ENCODE measurements at regions not wholly inside any gene's neighbourhood (a gene's known extent, or its start where the extent isn't known, plus 50 kb on each side); places are given as distances from the start of the nearest gene placed in this dataset.

- H3K27me3 ChIP-seq (ENCODE audit: insufficient read depth, poor library complexity, severe bottlenecking), result no peaks in the 10 kb centered on the region
- TF ChIP-seq CTCF (IDR thresholded peaks at IDR 0.05; ENCODE audit: insufficient read depth, low read length) (no peak), POLR2AphosphoS5 (IDR thresholded peaks at IDR 0.05; ENCODE audit: low read depth) (no peak), REST (IDR thresholded peaks at IDR 0.05; ENCODE audit: insufficient replicate concordance, low read depth) (no peak), GABPA (IDR thresholded peaks at IDR 0.05; ENCODE audit: low read depth) (no peak), SPI1 (IDR thresholded peaks at IDR 0.05; ENCODE audit: borderline replicate concordance, low read depth) (no peak)
- H3K27ac ChIP-seq (replicated peaks), result no peak overlapping the region
- H3K4me3 ChIP-seq (replicated peaks; ENCODE audit: insufficient read depth, low read length), result no peak overlapping the region
- no peak for DNase-seq (ENCODE audit: low read depth in 1 of 2, low spot score in 1 of 2)
Measured at GRCh38 chr4:155032521-155033229, 175.8 kb upstream of the NPY2R start.

GRCh38 chr4:155033604-155034003, 174.8 kb upstream of the NPY2R start:
- TF ChIP-seq GABPA (IDR thresholded peaks at IDR 0.05; ENCODE audit: low read depth) (no peak), POLR2AphosphoS5 (IDR thresholded peaks at IDR 0.05; ENCODE audit: low read depth) (no peak), REST (IDR thresholded peaks at IDR 0.05; ENCODE audit: insufficient replicate concordance, low read depth) (no peak), SPI1 (IDR thresholded peaks at IDR 0.05; ENCODE audit: borderline replicate concordance, low read depth) (no peak), CTCF (IDR thresholded peaks at IDR 0.05; ENCODE audit: insufficient read depth, low read length) (no peak)
- Histone ChIP-seq H3K27ac (replicated peaks) (no peak overlapping the region), H3K4me3 (replicated peaks; ENCODE audit: insufficient read depth, low read length) (no peak overlapping the region), H3K27me3 (ENCODE audit: insufficient read depth, poor library complexity, severe bottlenecking) (no peaks in the 10 kb centered on the region)
- no peak for DNase-seq (ENCODE audit: low read depth in 1 of 2, low spot score in 1 of 2)

- no peak overlapping the region for H3K27ac ChIP-seq (replicated peaks)
- no peak overlapping the region for H3K4me3 ChIP-seq (replicated peaks; ENCODE audit: insufficient read depth, low read length)
- TF ChIP-seq CTCF (IDR thresholded peaks at IDR 0.05; ENCODE audit: insufficient read depth, low read length) (no peak), GABPA (IDR thresholded peaks at IDR 0.05; ENCODE audit: low read depth) (no peak), REST (IDR thresholded peaks at IDR 0.05; ENCODE audit: insufficient replicate concordance, low read depth) (no peak), POLR2AphosphoS5 (IDR thresholded peaks at IDR 0.05; ENCODE audit: low read depth) (no peak), SPI1 (IDR thresholded peaks at IDR 0.05; ENCODE audit: borderline replicate concordance, low read depth) (no peak)
- no peaks in the 10 kb centered on the region for H3K27me3 ChIP-seq (ENCODE audit: insufficient read depth, poor library complexity, severe bottlenecking)
- no peak for DNase-seq (ENCODE audit: low read depth in 1 of 2, low spot score in 1 of 2)
Measured at GRCh38 chr4:155037031-155037430, 171.4 kb upstream of the NPY2R start.
